Body of pancreas (tissue), 4 donors: ENCODE measurements at regions not wholly inside any gene's neighbourhood (a gene's known extent, or its start where the extent isn't known, plus 50 kb on each side); places are given as distances from the start of the nearest gene placed in this dataset.

ENCODE experiments used
- CTCF ChIP-seq, 7 experiments: fragments of 450-650 bp in 4 of 7; fragments of 200-600 bp in 3 of 7; sonication (generic) in 3 of 7; IDR thresholded peaks; one replicate each; pipeline ENCODE4 v1.5.1; 2016 to 2019; ENCODE audit warnings: antibody characterized with exemption in 7 of 7
- POLR2A ChIP-seq, 3 donors: fragments of 450-650 bp; IDR thresholded peaks; one replicate each; pipeline ENCODE4 v1.6.1; 2016; ENCODE audit warnings: antibody characterized with exemption in 3 of 3, mild to moderate bottlenecking in 2 of 3

DNA sequence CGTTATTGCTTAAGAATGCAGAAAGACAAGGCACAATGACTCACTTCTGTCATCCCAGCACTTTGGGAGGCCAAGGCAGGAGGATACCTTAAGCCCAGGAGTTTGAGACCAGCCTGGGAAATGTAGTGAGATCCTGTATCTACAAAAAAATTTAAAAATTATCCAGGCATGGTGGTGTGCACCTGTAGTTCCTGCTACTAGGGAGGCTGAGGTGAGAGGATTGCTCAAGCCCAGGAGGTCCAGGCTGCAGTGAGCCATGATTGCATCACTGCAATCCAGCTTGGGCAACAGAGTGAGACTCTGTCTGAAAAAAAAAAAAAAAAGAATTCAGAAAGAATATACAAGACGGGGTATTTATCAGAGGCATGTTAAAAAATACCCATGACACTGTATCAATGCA lies 182.0 kb upstream of the SPOPL start:
- no peak for TF ChIP-seq CTCF (IDR thresholded peaks at IDR 0.05)
- no peak for TF ChIP-seq POLR2A (IDR thresholded peaks at IDR 0.05)
